Colonic mucosa (tissue), 4 donors: ENCODE measurements at regions not wholly inside any gene's neighbourhood (a gene's known extent, or its start where the extent isn't known, plus 50 kb on each side); places are given as distances from the start of the nearest gene placed in this dataset.

ENCODE experiments used
- DNase-seq: peaks from one replicate; pipeline ENCODE4 v3.0.0-alpha.2; 2020
- H3K27ac ChIP-seq: fragments of 200-600 bp; one replicate; pipeline ENCODE4 v1.8.0; 2021
- H3K27me3 ChIP-seq: fragments of 200-600 bp; one replicate; pipeline ENCODE4 v1.8.0; 2021
- H3K36me3 ChIP-seq: fragments of 200-600 bp; one replicate; pipeline ENCODE4 v1.8.0; 2021
- H3K4me1 ChIP-seq: fragments of 200-600 bp; one replicate; pipeline ENCODE4 v1.8.0; 2021; ENCODE audit warnings: mild to moderate bottlenecking
- H3K4me3 ChIP-seq: fragments of 200-600 bp; one replicate; pipeline ENCODE4 v1.8.0; 2021
- H3K9ac ChIP-seq, 2 donors: one replicate each; pipeline ENCODE4 v1.7.0; 2013; ENCODE audit warnings: control low read depth in 2 of 2, low read depth in 2 of 2, low read length in 2 of 2
- H3K9me3 ChIP-seq: fragments of 200-600 bp; one replicate; pipeline ENCODE4 v1.8.0; 2021
- CTCF ChIP-seq: fragments of 200-600 bp; IDR thresholded peaks from one replicate; pipeline ENCODE4 v1.8.0; 2022; ENCODE audit warnings: antibody characterized with exemption, mild to moderate bottlenecking
- intact Hi-C: fragments of 100-400 bp; cut with DNase I; formaldehyde crosslinking; loops from one replicate; pipeline ENCODE4 v1.14.1; 2022
- donor health status: healthy.
- donor health status: DM: no; HTN: no; CAD: no.
- donor health status: DM: no; HTN: no; CAD: no.

DNA sequence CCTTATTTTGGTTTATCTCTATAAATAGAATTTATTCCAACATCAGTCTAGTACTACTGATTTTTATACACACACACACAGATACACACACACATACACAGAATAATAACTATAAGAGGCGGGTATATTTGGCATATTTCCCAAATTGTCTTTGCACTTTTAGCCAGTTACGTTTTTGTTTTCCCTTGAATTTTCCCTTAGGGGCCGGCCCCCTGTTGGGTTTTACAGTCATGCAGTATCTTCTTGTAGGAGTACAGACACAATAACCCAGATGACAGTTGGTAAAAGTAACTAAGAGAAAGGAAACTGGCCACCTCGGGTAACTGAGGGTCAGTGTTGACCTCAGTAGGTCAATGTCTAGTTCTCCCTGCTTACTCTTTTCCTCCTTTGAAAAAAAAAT lies 50.9 kb downstream of the DISP1 start:
- H3K4me3 ChIP-seq = no peak overlapping the region
- no peak for DNase-seq
- no peak for TF ChIP-seq CTCF
- intact Hi-C loops = no loop called here
- H3K27me3 ChIP-seq = no peaks in the 10 kb centered on the region
- H3K4me1 ChIP-seq = no peaks in the 10 kb centered on the region
- H3K9me3 ChIP-seq = no peaks in the 10 kb centered on the region
- no peak overlapping the region for H3K9ac ChIP-seq
- H3K36me3 ChIP-seq = no peaks in the 10 kb centered on the region
- H3K27ac ChIP-seq = no peak overlapping the region

- Histone ChIP-seq H3K4me1 (no peaks in the 10 kb centered on the region), H3K9ac (no peak overlapping the region), H3K36me3 (no peaks in the 10 kb centered on the region), H3K9me3 (no peaks in the 10 kb centered on the region), H3K27ac (no peak overlapping the region), H3K4me3 (no peak overlapping the region), H3K27me3 (no peaks in the 10 kb centered on the region)
- DNase-seq = no peak
- intact Hi-C loops = no loop called here
- TF ChIP-seq CTCF = no peak
Measured at GRCh38 chr1:222867316-222867715, 52.5 kb downstream of the DISP1 start.

DNA sequence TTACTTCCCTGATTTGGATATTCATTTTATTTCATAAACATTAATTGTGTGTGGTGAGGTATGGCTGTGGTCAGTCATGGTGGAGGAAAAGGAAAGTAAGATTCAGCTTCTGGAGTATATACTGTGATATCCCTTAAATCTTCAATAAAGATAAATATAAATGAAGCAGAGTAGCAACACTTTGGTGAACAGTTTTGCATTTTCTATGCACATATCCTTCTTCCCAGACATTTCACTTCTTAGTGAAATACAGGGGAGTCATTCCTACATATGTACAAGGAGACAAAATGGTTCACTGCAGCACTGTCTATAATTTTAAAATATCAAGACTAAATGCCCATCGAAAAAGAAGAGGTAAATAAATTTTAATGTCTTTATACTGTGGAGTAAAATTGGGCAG lies 61.3 kb downstream of the DISP1 start:
- Histone ChIP-seq H3K4me3 (no peak overlapping the region), H3K9ac (no peak overlapping the region), H3K4me1 (no peaks in the 10 kb centered on the region), H3K27me3 (no peaks in the 10 kb centered on the region), H3K36me3 (no peaks in the 10 kb centered on the region), H3K27ac (no peak overlapping the region), H3K9me3 (no peaks in the 10 kb centered on the region)
- no peak for TF ChIP-seq CTCF
- DNase-seq = no peak
- intact Hi-C loops = no loop called here

DNA sequence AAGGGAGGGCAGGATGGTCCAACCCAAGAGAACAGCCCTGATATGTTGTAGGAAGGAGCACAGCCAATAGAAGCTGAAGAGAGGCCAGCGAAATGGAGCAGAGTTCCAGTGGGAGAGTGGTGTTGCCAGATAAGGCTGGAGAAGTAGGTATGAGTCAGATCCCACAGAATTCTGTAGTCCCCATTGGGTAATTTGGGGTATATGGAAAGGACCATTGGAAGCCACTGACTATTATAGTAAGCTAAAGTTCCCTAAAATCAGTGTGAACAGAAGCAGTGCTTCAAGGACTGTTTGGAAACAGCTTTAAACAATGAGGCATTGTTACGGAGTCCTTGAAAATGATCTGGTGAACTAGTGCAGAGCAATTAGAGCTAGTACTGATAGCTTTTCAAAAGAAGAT lies 63.0 kb downstream of the DISP1 start:
- intact Hi-C loops = no loop called here
- no peak overlapping the region for H3K27ac ChIP-seq
- no peak overlapping the region for H3K9ac ChIP-seq
- no peaks in the 10 kb centered on the region for H3K36me3 ChIP-seq
- no peak for DNase-seq
- TF ChIP-seq CTCF = no peak
- no peaks in the 10 kb centered on the region for H3K9me3 ChIP-seq
- no peak overlapping the region for H3K4me3 ChIP-seq
- no peaks in the 10 kb centered on the region for H3K4me1 ChIP-seq
- no peaks in the 10 kb centered on the region for H3K27me3 ChIP-seq

GRCh38 chr1:222880587-222880986 lies 65.7 kb downstream of the DISP1 start:
- H3K36me3 ChIP-seq = no peaks in the 10 kb centered on the region
- H3K9me3 ChIP-seq = no peaks in the 10 kb centered on the region
- no peak overlapping the region for H3K4me3 ChIP-seq
- intact Hi-C loops = no loop called here
- no peaks in the 10 kb centered on the region for H3K27me3 ChIP-seq
- no peak overlapping the region for H3K27ac ChIP-seq
- no peak for DNase-seq
- no peak overlapping the region for H3K9ac ChIP-seq
- no peaks in the 10 kb centered on the region for H3K4me1 ChIP-seq
- TF ChIP-seq CTCF = no peak
